Stimulated activated CD8-positive, alpha-beta memory T cell treated with anti-CD3 and anti-CD28 coated beads, Interleukin-7, amount 100 ng/mL, for 4 hours (primary cell): ENCODE measurements at regions not wholly inside any gene's neighbourhood (a gene's known extent, or its start where the extent isn't known, plus 50 kb on each side); places are given as distances from the start of the nearest gene placed in this dataset.
"Not testable (repeated sequence)": the region's sequence is repeated elsewhere in the genome, so short reads cannot be mapped to it uniquely, and the experiment has no call there.

Experiments used
- DNase-seq, 2 donors: peaks; one replicate each; pipeline ENCODE4 v3.0.0-alpha.2; 2020; ENCODE audit warnings: low read depth in 2 of 2

DNA sequence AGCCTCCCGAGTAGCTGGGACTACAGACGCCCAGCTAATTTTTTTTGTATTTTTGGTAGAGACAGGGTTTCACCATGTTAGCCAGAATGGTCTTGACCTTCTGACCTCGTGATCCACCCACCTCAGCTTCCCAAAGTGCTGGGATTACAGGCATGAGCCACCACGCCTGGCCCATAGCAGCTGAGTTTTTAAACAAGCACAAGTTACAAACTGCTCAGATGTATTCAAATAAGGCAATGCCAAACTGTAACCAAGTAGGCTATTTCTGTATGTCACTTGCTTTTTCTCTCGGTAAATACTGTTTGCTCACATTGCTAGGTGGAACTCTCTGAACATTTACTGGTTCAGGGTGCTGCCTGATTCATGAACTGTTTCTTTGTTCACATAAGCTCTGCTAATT, 799.3 kb upstream of the NUDT12 start:
- no peak for DNase-seq

DNA sequence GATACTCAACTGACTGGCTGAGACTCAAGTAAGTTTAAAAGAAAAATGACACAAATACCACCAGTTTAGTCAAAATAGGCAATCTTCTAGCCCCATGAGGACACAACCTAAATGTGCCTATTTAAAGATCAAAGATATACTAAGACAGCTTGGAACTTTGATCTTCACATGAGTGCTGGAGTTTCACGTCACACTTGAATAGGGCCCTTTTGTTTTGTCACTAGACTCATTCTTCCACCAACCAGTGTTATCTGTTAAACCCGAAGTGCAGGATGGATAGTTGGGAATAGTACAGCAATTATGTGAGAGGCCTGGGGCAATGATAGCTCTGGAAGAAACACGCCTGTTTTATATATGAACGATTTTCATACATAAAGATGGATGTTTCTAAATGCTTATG, 792.8 kb upstream of the NUDT12 start:
- DNase-seq, result no peak

- DNase-seq, result no peak
Observed at GRCh38 chr5:104353371-104353770, 790.8 kb upstream of the NUDT12 start.

DNA sequence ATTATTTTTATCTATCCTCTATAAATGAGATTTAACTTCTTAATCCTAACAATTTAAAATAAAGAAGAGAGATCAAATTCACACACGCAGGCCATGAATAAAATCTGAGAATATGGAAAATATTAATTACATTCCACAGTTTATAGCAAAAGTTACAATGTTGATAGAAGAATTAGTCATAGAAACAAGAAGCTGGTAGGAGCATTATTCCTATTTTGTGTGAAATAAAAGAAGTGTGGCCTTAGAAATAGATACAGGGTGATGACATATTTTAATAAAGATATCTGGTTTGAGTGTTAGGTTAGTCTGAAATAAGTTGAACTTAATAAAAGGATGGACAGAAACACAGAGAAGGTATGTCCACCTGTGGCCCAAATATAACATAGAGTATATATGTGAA, 790.4 kb upstream of the NUDT12 start:
- no peak for DNase-seq

- no peak for DNase-seq
Observed at GRCh38 chr5:104347119-104347708, 784.6 kb upstream of the NUDT12 start.

GRCh38 chr5:104345222-104346016, 782.8 kb upstream of the NUDT12 start:
- no peak for DNase-seq

GRCh38 chr5:104344809-104345208, 782.2 kb upstream of the NUDT12 start:
- DNase-seq, result no peak

DNA sequence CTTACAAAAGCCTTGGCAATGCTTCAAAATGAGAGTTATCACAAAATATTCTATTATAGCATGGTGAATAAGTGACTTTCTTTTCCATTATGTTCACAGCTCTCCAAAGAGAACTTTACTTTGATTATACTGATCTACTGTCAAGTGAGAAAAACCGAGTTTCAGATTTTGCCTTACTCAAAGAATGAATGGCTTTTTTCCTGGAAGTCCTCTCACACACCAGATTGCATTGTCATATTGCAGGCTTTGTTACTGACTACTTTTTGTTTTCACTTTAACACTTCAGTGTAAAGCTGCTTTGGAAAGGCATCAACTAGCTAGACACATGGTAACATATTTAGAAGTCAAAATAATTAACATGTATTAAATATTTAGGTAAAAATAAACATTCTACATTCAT, 765.2 kb upstream of the NUDT12 start:
- DNase-seq, result no peak

DNA sequence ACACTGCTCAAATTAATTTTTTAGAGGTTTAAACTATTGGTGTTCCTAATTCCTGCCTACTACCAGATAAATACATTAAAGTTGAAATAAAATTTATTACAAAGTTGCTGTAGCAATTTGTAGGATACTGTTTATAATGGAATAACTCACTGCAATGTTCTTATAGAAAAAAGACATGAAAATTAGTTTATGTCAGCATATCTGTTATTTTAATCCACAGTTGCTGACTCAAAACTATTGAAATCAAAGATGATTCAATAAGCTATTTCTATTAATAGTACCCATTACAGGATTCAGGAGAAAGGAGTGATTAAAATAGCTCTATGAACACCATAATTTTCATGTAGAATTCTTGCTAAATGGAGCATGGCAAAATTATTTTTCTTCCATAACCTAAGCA, 764.4 kb upstream of the NUDT12 start:
- DNase-seq, result no peak

DNA sequence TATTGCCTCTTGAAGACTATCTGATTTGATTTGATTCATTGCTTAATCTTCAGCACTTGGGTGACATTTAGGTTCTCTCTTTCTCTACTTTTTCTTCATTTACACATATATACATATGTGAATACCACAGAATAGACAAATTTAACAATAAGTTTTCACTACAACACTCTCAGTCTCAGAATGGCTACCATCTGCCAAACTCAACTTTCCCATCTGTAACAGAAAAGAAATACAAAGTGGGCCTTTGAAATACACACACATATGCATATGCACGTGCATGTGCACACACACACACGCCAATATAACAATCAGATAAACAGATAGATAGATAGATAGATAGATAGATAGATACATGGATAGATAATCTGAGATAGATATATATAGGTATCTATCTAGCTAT, 762.8 kb upstream of the NUDT12 start:
- DNase-seq, result no peak

GRCh38 chr5:104316676-104317075, 754.1 kb upstream of the NUDT12 start:
- DNase-seq, result not testable (repeated sequence)

DNA sequence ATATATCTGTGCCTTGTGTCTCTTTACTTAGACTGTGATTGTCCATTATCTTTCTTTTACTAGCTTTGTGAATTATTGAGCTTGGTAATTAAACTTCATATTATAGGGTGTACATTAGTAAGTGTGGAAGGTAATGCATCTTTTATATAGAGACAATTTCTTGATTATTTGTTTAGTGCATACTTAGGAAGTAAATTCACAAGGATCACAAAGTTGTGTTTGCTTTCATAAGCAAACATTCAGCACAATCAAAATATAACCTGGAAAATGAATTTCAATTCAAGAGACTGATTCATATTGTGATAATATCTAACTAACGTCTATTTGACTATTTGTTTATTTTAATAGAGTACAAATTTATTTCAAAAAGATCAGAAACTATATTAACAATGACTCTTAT, 749.9 kb upstream of the NUDT12 start:
- DNase-seq, result no peak

DNA sequence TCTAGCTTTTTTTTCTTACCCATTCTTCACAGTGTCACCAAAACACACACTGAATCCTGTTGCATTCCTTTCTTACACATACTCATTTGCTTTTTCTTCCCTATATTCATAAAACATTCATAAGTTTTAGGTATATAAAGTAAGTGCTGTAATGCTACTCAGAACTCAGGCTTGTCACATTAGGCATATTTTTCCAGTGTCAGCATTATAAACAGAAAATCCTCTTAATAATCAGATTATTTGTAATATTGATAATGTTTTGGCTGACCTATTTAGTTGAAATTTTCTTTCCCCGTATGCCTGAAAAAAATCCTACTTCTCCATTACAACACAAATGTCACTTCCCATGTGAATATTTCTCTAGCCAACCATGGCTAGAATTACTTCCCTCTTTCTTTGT, 743.0 kb upstream of the NUDT12 start:
- no peak for DNase-seq

GRCh38 chr5:104299998-104300706, 737.6 kb upstream of the NUDT12 start:
- DNase-seq, result no peak

DNA sequence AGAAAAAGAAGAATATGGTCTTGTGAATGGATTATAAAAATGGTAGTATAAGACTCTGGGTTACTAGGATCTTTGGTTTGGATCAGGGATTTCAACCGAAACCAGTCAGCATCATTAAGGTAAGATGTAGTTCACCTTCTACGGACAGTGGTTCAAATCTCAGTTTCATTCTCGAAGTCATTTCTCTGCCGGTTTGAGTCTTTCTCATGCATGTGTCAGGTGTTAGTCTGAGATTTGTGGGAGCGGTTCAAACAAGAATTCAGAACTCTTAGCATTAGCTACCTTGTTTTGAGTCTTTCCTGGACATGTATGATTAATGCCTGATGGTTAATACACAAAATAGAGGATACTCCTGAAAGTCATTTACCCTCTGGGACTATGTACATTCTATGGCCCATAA, 735.9 kb upstream of the NUDT12 start:
- no peak for DNase-seq

DNA sequence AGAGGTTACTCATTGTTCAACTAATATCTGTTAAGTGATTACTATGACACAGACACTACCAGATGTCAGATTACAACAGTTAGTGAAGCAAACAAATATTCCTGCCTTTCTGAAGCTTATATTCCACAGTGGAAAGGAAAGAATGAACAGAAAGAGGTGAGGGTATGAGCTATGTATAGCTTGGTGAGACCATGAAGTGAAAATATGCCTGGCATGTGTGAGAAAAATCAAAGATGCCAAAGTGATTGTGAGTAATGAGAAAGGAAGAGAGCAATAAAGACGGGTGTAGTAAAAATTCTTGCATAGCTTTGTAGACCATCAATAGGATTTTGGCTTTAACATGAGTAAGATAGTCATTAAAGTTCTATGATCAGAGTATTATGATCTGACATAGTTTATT, 734.5 kb upstream of the NUDT12 start:
- DNase-seq, result no peak

DNA sequence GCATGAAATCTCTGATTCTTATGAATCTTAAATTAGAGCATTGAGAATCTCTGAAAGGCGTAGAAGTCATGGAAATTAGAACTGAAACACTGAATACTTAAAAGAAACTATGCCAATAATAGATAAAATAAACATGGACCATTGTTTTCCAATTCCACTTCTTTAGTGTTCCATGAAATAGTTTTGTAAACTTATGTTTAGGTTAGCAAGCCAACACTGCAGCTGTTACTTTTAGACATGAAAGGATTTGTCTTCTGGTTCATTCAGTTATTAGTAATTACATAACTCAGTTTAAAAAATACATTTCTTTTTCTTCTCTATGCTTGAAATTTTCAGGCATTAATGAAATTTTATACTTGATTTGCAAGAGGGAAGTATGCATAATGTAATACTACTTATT, 733.4 kb upstream of the NUDT12 start:
- no peak for DNase-seq

DNA sequence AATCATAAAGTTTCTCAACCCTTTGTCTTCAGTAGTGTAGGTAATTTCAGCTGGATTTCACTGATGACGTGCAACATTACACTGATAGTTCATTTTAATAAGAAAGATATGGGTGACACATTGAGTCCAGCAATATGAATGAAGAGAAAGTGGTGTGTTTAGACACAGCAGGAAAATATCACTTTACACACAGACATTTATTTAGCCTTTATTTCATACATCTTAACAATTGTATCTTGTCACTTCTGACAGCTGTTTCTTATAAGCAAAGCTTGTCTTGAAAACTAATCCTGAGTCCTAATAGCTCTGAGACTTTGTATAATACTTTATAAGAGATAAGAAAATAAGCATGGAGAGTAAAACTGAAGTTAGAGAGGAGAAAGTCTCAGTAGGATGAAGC, 720.5 kb upstream of the NUDT12 start:
- no peak for DNase-seq

DNA sequence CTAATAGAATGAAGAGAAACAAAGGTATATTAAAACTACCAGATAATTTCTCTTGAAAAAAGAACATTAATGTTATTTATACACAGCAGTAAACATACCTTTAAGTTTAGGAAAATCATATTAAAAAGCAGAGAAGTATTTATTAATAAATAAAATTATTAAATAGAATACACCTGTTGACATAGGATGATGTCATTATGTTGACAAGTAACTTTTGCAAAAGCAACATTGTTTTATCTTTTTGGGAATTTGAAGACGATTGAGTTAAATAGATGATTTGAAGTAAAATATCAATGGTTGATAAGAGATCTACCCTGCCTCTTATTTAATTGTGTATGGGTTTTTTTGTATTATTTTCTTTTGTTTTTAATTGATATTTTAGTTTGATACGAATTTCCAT, 711.1 kb upstream of the NUDT12 start:
- DNase-seq, result no peak

DNA sequence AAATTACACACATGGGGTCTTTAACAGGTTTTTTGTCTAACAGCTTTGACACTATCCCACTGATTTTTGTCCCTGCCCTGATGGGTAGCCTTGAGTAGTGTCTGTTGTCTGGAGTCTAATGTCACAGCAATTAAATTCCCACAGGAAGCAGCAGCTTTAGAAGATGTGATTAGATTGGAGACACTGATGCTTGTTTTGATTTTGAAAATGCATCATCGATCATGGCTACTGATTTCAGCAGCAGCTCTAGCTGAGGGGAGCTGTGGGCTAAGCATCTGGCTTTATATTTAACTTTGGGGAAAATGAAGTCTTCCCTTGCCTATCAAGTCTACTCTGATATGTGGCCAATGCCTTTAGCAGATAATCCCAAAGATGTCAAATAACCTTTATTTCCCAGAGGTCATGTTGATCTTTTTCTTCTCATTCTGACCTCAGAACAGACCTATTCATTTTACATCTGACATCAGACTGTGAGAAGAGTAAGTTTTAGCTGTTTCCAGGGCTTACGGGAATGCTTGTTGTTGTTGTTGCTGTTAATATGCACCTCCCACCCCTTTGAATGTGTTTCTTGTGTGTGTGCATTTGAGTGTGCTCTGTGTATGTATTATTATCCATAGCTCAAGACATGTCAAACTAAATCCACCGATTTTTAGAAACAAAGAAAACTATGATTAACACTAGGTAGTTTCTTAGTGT, 704.9 kb upstream of the NUDT12 start:
- no peak for DNase-seq

DNA sequence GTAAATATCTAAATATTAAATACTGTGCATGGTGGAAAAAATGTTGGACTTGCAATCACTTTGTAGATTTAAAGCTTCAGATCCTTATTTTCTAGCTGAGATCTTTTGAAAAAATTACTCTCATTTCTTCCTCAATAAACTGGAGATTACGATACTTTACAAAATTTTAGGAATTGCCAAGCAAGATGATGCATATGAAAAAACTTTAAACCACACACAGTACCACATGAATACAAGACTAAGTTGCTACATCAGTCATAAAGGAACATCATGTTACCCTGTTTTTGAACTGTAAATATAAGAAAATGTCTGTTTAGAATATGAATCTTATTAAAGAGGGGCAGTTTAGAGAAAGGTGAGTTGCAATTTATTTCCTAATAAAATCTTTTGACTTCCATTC, 703.6 kb upstream of the NUDT12 start:
- DNase-seq, result no peak

DNA sequence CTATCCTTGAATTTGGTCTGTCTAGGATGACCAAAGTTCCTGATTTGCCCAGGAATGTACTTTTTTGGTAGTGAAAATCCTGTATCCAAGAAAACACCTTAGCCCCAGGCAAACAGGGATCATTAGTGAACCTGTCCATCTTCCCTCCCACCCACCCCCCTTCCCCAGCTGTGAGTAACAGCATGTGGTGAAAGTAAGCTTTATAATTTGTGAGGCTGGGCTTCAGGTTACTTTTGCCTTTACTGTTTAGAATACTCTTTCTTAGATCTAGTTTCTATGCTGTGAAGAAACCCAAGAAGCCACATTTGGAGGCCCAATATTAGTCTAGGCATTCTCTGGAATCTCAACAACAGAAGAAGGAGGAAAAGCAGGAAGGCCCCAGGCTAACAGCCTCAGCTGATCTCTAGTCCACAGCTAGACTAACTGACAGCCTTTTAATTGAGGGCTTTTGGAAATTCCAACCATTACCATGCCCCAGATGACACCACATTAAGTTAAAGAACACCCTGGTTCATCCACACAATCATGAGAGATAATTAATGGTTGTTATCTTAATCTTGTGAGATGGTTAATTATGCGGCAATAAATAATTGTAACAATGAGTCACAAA, 703.0 kb upstream of the NUDT12 start:
- DNase-seq, result no peak
